Astrocyte of the spinal cord (primary cell): ENCODE measurements at regions not wholly inside any gene's neighbourhood (a gene's known extent, or its start where the extent isn't known, plus 50 kb on each side); places are given as distances from the start of the nearest gene placed in this dataset.

ENCODE experiments used
- DNase-seq: peaks from one replicate; pipeline ENCODE4 v3.0.0; 2011; ENCODE audit warnings: low read depth, low spot score
- H3K4me3 ChIP-seq: 2 replicates; pipeline ENCODE4 v1.5.1; 2011; ENCODE audit warnings: low read depth, mild to moderate bottlenecking, low read length, moderate library complexity
- CTCF ChIP-seq: IDR thresholded peaks from 2 replicates; pipeline ENCODE4 v1.5.1; 2012; ENCODE audit warnings: low read depth, mild to moderate bottlenecking, low read length, inconsistent platforms
- in situ Hi-C: cut with HindIII; loops from 2 replicates; pipeline ENCODE4 v1.10.0; 2017; ENCODE audit warnings: low sequenced_read_pairs

GRCh38 chr10:10824591-10825148 lies 193.0 kb upstream of the CELF2 start:
- H3K4me3 ChIP-seq: no peak overlapping the region
- peak; percentile 86 for DNase-seq
- in situ Hi-C loops: no loop called here

GRCh38 chr10:10826125-10826524 lies 191.5 kb upstream of the CELF2 start:
- no peak overlapping the region for H3K4me3 ChIP-seq
- TF ChIP-seq CTCF: no peak
- peak; percentile 81 for DNase-seq
- in situ Hi-C loops: no loop called here

More at GRCh38 chr10:10824591-10825148, 193.0 kb upstream of the CELF2 start:
- TF ChIP-seq CTCF: no peak

- H3K4me3 ChIP-seq: no peak overlapping the region
Measured at GRCh38 chr10:10828623-10829022, 189.0 kb upstream of the CELF2 start.

GRCh38 chr10:10829576-10829975 lies 188.1 kb upstream of the CELF2 start:
- DNase-seq: no peak
- in situ Hi-C loops: no loop called here
- TF ChIP-seq CTCF: no peak
- no peak overlapping the region for H3K4me3 ChIP-seq

More at GRCh38 chr10:10828623-10829022, 189.0 kb upstream of the CELF2 start:
- TF ChIP-seq CTCF: no peak
- in situ Hi-C loops: no loop called here
- no peak for DNase-seq

- in situ Hi-C loops: no loop called here
- no peak overlapping the region for H3K4me3 ChIP-seq
- no peak for TF ChIP-seq CTCF
- DNase-seq: peak; percentile 88
Measured at GRCh38 chr10:10830293-10830986, 187.2 kb upstream of the CELF2 start.

- no peak overlapping the region for H3K4me3 ChIP-seq
- in situ Hi-C loops: no loop called here
- DNase-seq: peak; percentile 80
Measured at GRCh38 chr10:10831085-10831484, 186.6 kb upstream of the CELF2 start.

More at GRCh38 chr10:10831085-10831484, 186.6 kb upstream of the CELF2 start:
- TF ChIP-seq CTCF: no peak
